ENCODE measurements at regions not wholly inside any gene's neighbourhood (a gene's known extent, or its start where the extent isn't known, plus 50 kb on each side); places are given as distances from the start of the nearest gene placed in this dataset.
A peak's percentile ranks its signal among the peaks of the same experiment; 100 is the strongest.
"Not testable (repeated sequence)": the region's sequence is repeated elsewhere in the genome, so short reads cannot be mapped to it uniquely, and the experiment has no call there.

DNA sequence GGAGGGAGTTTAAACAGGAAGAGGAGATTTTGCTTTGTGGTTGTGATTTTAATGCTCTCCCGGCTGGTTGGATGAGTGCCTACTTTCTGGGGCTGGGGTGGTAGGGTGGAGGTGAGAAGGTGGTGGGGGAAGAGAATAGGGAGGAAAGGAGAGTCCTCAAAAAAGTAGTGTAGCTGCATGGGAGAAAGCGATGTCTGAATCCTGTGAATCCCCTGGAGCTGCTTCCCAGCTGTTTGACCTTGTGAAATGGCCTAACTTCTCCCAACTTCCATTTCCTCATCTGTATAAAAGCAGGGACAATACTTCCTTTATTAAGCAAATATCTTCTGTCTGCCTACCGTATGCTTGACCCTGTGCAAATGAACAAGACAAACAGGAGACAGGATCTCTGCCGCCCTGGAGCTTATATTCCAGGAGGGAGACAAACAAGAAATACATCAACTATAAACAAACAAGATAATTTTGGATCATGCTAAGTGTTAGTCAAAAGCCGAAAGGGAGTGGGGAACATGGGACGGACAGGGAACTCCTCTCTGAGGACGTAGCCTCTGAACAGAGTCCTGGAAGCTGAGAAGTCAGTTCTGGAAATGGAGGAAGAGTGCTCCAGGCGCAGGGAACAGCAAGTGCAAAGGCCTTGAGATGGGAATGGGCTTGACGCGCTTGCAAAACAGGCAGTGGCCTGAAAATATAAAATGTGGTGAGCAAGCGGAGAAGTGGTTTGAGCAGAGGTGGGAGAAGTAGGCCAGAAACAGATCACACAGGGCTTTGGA lies 103.5 kb downstream of the SPRY4 start:
- DNase-seq = peak; percentile 8

DNA sequence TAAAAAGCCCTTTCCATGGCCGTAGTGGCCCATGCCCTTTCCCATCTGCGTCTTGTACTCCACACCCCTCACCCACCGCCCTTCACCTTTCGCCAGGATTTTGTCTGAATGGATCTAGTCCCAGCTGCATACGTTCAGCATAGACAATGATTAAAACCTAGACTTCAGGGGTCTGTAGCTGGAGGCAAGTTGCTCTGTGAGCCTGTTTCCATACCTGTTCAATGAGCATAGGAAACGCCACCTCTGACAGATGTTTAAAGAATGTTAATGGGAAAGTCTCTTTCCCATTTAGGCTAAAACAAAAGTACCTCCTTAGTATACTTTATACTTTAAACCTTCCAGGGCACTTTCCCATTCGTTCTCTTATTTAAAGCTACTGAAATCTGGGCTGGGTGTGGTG lies 105.7 kb downstream of the SPRY4 start:
- DNase-seq = no peak

DNA sequence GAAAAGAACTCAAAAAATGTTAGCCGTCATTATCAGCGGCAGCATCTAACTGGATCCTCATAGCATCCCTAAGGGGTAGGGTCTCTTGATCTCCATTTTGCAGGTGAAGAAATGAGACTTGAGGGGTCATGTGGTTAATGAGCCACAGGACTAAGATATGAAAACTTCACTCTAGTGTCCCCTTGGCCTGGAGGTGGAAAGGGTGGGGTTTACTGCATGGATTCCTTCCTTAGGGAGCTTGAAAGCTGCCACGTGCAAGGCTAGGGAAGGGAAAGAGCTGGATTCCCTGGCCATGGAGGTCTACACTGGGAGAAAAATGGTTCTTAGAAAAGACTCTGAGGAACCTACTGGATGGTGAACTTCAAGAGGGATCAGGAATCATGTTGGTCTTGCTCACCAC lies 107.9 kb downstream of the SPRY4 start:
- no peak for DNase-seq

DNA sequence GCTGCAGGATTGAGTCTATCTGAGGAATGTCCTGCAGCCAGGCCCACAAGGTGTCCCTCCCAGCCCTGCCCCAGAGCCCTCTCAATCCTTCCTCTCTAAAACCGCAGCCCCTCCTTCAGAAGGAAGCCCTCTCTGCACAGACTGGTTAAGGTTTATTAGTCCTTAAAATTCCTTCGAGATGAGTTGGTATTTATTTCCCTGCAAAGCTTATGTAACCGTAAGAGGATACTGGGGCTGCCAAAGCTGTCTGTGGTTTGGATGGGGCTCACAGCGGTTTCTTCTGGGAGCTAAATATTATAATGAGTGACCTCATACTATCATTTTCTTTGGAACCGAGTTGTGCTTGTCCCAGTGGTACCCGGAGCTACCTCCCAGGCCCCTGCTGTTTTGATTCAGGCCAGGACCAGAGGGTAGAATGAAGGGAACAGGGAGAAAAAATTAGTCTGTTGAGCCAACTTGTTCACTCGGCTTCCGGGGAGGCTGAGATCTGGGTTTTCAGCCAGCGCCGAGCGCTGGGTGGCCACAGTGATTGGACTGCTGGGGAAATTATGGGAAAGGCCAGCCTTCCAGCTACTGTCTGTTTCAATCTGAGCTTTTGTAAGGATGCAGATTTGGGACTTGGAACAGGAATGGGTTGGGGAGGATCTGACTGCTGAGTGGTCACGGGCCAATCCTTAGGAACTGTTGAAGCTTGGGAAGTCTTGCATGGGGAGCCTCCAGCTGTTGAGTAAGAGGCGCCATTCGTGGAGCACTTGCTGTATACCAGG lies 107.5 kb downstream of the NDFIP1 start:
- no peak for DNase-seq

DNA sequence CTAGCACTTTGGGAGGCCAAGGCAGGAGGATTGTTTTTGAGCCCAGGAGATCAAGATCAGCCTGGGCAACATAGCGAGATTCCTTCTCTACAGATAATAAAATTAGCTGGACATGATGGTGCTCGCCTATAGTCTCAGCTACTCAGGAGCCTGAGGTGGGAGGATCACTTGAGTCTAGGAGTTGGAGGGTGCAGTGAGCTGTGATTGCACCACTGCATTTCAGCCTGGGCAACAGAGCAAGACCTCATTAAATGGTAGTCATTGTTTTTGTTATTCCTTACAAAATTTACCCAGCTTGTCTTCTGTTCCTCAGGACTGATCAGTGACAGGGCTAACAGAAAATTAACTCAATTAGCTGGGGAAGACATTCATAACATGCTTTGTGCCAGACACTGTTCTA lies 104.5 kb downstream of the NDFIP1 start:
- no peak for DNase-seq

DNA sequence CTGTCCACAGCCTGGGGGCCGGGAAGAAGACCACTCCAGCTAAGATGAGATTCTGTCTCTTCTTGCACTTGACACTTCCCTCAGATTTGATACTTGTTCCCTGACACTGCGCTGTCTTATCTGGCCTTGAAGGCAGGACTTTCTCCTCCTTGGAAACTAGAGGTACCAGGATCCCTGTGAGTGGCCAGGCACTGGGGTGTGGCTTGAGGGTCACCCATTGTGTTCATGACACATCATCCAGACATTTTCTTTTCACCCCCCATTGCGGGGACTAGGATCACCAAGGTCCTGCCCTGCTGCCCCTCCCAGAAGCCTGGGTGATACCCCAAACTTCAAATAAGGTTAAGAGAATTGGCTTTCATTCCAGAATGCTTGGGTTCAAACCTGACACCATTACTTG lies 103.3 kb downstream of the NDFIP1 start:
- DNase-seq = no peak

DNA sequence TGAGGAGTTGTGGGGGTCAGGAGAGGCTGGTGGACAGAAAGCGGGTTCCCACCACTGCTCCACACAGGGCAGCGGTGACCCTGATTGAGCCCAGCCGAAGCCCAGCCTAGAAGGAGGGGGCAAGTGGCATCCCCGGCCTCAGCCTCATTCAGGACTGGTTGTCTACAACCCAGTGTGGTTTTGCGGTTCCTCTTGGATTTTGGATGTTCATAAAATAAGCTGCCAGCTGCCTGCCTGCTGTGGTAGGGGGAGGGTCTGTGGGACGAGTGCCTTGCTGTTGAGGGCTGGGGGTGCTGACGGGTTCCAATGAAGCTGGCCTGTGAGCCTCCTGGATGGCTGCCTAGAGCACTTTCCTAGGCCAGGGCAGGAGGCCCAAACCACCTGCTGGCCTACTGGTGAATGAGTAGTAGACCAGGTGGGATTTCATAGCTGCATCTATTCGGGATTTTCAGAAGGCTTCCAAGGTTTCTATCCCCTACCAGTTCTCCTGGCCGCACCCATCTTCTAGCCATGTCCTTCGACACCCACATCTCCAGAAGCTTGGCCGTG lies 102.4 kb downstream of the NDFIP1 start:
- DNase-seq = no peak

DNA sequence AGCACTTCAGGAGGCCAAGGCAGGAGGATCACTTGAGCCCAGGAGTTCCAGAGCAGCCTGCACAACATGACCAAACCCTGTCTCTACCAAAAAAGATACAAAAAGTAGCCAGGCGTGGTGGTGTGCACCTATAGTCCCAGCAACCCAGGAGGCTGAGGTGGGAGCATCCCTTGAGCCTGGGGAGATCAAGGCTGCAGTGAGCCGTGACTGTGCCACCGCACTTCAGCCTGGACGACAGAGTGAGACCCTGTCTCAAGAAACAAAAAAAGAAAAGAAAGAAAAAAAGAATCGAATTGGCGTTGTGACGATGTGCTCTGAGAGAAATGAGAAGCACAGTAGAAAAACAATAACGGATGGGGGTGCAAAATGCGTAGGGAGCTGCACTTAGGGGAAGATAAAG lies 101.4 kb downstream of the NDFIP1 start:
- no peak for DNase-seq

DNA sequence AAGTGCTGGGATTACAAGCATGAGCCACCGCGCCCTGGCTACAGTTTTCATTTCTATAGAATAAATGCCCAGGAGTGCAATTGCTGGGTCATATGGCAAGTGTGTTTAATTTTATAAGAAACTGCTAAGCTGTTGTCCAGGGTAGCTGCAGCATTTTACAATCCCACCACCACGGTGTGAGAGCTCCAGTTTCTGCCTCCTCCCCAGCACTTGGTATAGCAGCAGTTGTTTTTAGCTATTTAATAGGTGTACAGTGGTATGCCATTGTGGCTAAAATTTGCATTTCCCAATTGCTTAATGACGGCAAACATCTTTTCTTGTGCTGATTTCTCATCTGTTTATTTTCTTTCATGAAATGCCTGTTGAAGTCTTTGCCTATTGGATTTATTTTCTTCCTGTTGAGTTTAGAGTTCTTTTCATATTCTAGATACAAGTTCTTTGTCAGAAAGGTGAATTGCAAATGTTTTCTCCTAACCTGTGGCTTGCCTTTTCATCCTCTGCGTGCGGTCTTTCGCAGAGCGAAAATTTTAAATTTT lies 100.3 kb downstream of the NDFIP1 start:
- DNase-seq = no peak

DNA sequence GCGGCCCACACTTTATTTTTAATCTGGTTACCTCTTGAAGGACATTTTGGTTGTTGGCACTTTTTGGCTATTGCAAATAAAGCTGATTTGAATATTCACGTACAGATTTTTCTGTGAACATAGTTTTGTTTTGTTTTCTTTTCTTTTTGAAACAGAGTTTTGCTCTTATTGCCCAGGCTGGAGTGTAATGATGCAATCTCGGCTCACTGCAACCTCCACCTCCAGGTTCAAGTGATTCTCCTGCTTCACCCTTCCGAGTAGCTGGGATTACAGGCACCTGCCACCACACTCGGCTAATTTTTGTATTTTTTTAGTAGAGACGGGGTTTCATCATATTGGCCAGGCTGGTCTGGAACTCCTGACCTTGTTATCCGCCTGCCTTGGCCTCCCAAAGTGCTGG lies 99.7 kb downstream of the NDFIP1 start:
- DNase-seq = not testable (repeated sequence)

DNA sequence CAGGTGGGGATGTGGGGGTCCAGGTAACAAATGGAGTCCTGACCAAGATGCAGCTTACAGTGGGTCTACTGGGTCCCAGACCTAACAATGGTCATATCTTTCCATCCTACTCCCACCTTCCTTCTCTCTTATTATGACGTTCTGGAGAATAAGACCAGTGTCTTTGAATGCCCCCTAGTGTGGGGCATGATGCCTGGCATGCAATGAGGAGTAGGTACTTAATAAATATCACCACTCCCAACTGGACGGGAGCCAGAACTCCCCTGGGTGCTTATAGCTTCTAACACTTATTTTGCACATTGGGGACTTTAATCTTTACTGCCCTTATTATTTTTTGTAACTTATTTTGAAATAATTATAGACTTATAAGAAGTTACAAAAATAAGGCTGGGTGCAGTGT lies 98.2 kb downstream of the NDFIP1 start:
- DNase-seq = no peak

DNA sequence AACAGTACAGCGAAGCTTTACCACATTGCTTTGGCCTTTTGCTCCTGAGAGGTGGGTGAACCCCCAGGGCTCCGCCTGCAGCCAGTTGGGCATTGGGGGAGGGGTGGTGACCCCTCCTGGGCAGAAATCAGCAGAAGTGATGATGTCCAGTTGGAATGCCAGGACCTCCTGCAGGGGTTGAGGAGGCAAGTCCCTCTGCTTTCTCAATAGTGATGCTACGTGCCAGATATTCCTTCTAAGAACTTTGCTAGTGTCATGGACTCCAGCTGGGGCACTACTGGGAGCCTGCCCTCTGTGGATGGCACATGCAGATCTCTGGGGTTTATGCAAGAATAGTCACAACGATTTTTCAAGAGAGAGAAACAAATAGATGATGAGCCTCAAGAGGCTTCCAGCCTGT lies 95.6 kb downstream of the NDFIP1 start:
- no peak for DNase-seq
